ENCODE measurements at regions not wholly inside any gene's neighbourhood (a gene's known extent, or its start where the extent isn't known, plus 50 kb on each side); places are given as distances from the start of the nearest gene placed in this dataset.
"Not testable (repeated sequence)": the region's sequence is repeated elsewhere in the genome, so short reads cannot be mapped to it uniquely, and the experiment has no call there.

GRCh38 chr2:43009448-43009847 lies 217.0 kb downstream of the ZFP36L2 start:
- no peak for DNase-seq

DNA sequence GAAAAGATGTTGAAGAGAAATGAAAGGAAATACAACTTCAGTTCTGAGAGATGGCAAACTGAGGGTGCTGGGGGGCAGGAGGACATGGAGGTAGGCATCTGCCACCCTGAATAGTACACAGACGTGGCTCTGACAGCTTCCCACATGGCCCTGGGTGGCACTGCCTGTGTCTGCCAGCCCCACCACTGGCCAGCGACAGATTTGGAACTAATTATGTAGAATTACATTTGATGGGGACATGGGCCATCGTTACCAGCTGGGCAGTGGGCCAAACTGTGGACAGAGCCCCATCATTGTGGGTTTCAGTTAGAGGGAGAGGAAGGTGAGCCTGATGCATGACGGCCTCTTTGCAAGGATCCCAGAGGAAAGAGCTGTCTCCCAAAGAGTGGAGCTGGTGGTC lies 216.0 kb upstream of the HAAO start:
- no peak for DNase-seq

DNA sequence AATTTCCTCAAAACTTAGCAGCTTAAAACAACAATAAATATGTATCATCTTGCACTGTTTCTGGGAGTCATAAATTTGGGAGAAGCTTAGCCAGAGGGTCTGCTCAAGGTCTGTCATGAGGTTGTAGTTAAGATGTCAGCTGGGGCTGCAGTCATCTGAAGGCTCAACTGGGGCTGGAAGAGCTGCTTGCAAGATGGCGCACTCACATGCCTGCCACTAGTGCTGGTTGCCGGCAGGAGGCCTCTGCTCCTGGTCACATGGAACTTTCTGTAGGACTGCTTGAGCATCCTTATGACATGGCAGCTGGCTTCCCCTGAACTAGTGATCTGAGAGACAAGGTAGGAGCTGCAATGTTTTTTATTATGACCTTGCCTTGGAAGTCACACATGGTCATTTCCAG lies 215.5 kb upstream of the HAAO start:
- DNase-seq: no peak

- DNase-seq: no peak
These were observed 214.6 kb upstream of the HAAO start for GRCh38 chr2:43006834-43007543.

- no peak for DNase-seq
These were observed 213.8 kb upstream of the HAAO start for GRCh38 chr2:43005975-43006833.

- no peak for DNase-seq
These were observed 213.0 kb upstream of the HAAO start for GRCh38 chr2:43005245-43005974.

- DNase-seq: no peak
These were observed 212.5 kb upstream of the HAAO start for GRCh38 chr2:43004879-43005244.

DNA sequence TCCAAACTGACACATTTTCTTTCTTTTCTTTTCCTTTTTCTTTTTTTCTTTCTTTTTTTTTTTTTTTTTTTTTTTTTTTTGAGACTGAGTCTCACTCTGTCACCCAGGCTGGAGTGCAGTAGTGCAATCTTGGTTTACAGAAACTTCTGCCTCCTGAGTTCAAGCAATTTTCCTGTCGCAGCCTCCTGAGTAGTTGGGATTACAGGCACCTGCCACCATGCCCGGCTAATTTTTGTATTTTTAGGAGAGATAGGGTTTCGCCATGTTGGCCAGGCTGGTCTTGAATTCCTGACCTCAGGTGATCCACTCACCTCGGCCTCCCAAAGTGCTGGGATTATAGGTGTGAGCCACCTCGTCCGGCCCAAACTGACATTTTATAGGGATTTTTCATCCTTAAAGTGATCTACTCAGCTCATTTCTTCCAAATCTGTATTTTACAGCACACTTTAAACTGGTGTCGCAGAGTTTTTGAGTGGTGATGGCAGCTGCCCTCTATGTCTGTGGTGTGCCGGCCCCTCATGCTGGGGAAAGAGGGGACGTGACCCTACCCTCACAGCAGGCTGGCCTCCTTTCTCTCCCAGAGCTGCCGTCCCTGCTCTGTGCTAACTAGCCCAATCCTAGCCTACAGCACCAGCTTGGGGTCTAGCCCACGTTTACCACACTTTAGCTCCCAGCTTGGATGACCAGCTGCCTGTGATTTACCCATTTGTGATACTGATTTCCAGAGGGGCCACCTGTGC lies 211.9 kb upstream of the HAAO start:
- DNase-seq: not testable (repeated sequence)

DNA sequence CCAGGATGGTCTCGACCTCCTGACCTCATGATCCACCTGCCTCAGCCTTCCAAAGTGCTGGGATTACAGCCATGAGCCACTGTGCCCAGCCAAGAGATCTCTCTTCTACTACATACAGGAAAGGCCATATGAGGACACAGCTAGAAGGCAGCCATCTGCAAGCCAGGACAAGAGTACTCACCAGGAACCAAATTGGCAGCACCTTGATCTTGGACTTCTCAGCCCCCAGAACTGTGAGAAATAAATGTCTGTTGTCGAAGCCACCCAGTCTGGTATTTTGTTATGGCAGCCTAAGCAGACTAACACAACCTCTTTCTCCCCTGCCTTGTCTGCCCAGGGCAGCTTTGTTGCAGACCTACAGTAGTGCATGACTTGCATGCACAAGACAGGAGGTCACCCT lies 211.3 kb upstream of the HAAO start:
- no peak for DNase-seq

DNA sequence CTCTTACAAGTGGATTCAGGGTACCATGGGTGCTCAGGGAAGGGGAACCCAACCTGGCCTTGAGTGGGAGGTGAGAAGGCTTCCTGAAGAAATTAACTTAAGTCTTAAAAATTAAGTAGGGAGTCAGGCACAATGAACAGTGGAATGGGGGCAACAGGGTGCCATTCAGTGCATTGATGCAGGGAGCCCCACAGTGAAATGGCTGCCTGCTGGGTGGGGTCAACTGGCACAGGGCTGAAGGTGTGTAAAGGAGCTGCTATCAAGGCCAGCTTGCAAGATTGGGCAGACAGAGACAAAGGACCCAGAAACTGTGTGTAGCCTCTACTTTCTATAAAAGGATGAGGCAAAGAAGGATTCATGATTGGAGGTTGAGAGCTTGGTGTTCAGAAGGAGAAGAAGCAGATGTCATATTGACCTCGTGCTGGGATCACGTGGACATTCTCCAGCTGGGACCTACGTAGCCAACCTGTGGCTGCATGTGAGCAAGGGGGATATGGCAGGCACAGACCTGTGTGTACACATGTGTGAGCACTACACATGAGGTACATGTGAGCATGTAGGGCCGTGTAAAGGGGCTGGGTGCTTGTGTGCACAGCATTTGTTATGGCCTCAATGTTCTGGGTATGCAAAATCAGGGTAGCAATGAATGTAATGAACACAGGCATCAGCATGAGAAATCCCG lies 209.5 kb upstream of the HAAO start:
- DNase-seq: no peak

GRCh38 chr2:43001055-43001378 lies 208.6 kb upstream of the HAAO start:
- no peak for DNase-seq

- no peak for DNase-seq
These were observed 208.1 kb upstream of the HAAO start for GRCh38 chr2:43000242-43001054.

GRCh38 chr2:42999856-43000241 lies 207.5 kb upstream of the HAAO start:
- DNase-seq: no peak

GRCh38 chr2:42999391-42999841 lies 207.0 kb upstream of the HAAO start:
- no peak for DNase-seq

DNA sequence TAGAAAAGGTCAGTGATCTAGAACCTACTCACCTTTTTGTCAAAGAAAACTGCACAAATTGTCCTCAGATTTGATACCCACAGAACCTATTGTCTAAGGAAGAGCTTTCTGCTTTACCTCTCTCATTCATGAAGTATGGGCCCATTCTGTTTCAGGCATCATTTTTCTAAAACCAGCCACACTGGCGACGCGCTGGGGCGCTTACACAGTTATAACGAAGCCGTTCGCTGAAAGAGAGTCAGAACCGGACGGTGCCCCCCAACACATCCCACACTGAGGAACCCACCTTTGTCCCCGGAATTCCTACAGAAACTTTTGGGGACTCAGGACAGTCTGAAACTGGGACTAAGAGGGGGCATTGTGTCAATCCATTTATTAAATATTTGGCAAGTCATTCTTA lies 206.3 kb upstream of the HAAO start:
- DNase-seq: no peak

DNA sequence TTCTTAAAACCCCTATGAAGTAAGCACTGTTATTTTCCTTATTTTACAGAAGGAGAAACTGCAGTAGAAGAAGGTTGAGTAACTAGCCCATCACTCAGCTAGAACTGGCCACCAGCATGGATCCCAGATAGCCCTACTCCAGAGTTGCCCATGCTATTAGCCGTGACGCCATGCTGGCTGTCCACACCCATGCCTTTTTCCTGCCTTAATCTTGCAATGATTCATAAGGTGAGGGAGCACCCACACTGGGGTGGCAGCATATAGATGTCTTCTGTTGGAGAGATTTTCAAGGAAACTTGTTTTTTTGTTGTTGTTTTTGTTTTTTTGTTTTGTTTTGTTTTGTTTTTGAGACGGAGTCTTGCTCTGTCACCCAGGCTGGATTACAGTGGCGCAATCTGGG lies 204.1 kb upstream of the HAAO start:
- no peak for DNase-seq

GRCh38 chr2:42995752-42996422 lies 203.5 kb upstream of the HAAO start:
- DNase-seq: no peak

DNA sequence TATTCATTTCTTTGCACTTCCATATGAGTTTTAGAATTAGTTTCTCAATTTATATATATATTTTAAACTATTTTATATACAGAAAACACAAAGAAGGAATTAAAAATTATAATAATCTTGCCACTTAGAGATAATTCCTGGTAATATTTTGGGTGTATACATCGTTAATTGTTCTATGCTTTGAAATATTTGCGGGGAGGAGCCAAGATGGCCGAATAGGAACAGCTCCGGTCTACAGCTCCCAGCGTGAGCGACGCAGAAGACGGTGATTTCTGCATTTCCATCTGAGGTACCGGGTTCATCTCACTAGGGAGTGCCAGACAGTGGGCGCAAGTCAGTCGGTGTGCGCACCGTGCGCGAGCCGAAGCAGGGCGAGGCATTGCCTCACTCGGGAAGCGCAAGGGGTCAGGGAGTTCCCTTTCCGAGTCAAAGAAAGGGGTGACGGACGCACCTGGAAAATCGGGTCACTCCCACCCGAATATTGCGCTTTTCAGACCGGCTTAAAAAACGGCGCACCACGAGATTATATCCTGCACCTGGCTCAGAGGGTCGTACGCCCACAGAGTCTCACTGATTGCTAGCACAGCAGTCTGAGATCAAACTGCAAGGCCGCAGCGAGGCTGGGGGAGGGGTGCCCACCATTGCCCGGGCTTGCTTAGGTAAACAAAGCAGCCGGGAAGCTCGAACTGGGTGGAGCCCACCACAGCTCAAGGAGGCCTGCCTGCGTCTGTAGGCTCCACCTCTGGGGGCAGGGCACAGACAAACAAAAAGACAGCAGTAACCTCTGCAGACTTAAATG lies 197.1 kb upstream of the HAAO start:
- DNase-seq: not testable (repeated sequence)

DNA sequence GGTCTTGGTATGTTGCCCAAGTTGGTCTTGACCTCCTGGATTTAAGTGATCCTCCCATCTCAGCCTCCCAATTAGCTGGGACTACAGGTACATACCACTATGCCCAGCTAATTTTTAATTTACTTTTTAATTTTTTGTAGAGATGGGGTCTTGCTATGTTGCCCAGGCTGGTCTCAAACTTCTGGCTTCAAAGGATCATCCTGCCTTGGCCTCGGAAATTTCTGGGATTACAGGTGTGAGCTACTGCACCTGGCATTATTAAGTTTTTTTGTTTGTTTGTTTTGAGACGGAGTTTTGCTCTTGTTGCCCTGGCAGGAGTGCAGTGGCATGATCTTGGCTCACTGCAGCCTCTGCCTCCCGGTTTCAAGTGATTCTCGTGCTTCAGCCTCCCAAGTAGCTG lies 195.7 kb upstream of the HAAO start:
- DNase-seq: not testable (repeated sequence)
